ENCODE measurements at regions not wholly inside any gene's neighbourhood (a gene's known extent, or its start where the extent isn't known, plus 50 kb on each side); places are given as distances from the start of the nearest gene placed in this dataset.
"Not testable (repeated sequence)": the region's sequence is repeated elsewhere in the genome, so short reads cannot be mapped to it uniquely, and the experiment has no call there.

DNA sequence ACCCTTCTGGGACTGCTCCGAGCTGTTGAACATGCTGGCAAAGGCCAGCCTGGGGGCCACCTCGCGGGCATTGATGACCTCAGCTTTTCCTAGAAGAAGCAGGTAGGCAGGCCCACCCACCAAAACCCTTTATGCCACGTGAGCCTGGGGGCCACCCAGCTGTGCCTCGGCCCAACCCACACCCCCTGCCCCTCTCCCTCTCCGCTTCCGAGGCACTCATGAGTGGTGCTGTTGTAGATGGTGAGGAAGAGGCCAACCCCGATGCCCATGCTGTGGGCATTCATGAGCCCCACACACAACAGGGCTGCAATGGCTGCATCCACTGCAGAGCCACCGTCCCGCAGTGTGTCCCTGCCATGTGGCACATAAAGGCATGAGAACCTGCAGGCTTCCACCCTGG, 118.6 kb upstream of the DGCR6 start:
- WGBS (ENCODE audit: insufficient coverage): no CpG with 5 or more reads among the region's 10 CpGs
- H3K4me3 Mint-ChIP-seq; H3K27me3 ChIP-seq (replicated peaks in 1 of 2; ENCODE audit: control insufficient read depth in 2 of 2, extremely low read depth in 1 of 2, insufficient read depth in 2 of 2, low read length in 1 of 2); H3K4me1 ChIP-seq (ENCODE audit: control insufficient read depth in 1 of 2, extremely low read depth in 1 of 2, insufficient read depth in 2 of 2, low read length in 2 of 2); H3K27ac Mint-ChIP-seq; H3K36me3 Mint-ChIP-seq; H3K27ac ChIP-seq (ENCODE audit: low read length); H3K9me3 Mint-ChIP-seq; POLR2A ChIA-PET; CTCF ChIA-PET; H3K9me3 ChIP-seq; H3K4me1 Mint-ChIP-seq; ATAC-seq (replicated peaks in 1 of 4); H3K36me3 ChIP-seq (ENCODE audit: control insufficient read depth in 2 of 2, extremely low read depth in 1 of 2, insufficient read depth in 1 of 2, low read length in 1 of 2); H3K27me3 Mint-ChIP-seq; H3K4me3 ChIP-seq (ENCODE audit: control insufficient read depth in 1 of 2, extremely low read depth in 1 of 2, low read length in 1 of 2): not testable (repeated sequence)
- peak in 1 of 35 experiments; percentile 0 for DNase-seq

DNA sequence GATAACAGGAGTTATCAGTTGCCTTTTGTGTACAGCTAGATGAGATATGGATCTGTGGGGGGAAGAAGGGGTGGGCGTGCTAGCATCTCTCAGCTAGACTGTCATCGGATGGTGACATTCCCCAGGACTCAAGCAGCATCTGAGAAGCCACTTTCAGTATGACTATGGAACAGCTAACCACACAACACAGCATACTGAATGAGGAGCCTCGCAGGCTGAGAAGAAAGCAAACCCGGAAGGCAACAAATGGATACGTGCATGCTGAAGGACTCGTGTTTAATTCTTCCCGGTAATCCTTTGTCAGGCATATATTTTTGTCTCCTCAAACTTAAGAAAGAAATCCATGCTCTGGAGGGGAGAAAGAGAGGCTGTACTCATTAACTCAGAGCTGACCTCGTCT, 95.7 kb upstream of the DGCR6 start:
- DNase-seq; H3K4me3 ChIP-seq (ENCODE audit: control insufficient read depth in 1 of 2, extremely low read depth in 1 of 2, low read length in 1 of 2); H3K27ac Mint-ChIP-seq; H3K4me1 Mint-ChIP-seq; H3K27ac ChIP-seq (ENCODE audit: low read length); H3K27me3 ChIP-seq (replicated peaks in 1 of 2; ENCODE audit: control insufficient read depth in 2 of 2, extremely low read depth in 1 of 2, insufficient read depth in 2 of 2, low read length in 1 of 2); H3K9me3 Mint-ChIP-seq; H3K36me3 ChIP-seq (ENCODE audit: control insufficient read depth in 2 of 2, extremely low read depth in 1 of 2, insufficient read depth in 1 of 2, low read length in 1 of 2); ATAC-seq (replicated peaks in 1 of 4); POLR2A ChIA-PET; H3K9me3 ChIP-seq; H3K4me3 Mint-ChIP-seq; CTCF ChIA-PET; H3K36me3 Mint-ChIP-seq; H3K27me3 Mint-ChIP-seq; H3K4me1 ChIP-seq (ENCODE audit: control insufficient read depth in 1 of 2, extremely low read depth in 1 of 2, insufficient read depth in 2 of 2, low read length in 2 of 2): not testable (repeated sequence)
- no CpG with 5 or more reads among the region's 8 CpGs for WGBS (ENCODE audit: insufficient coverage)

DNA sequence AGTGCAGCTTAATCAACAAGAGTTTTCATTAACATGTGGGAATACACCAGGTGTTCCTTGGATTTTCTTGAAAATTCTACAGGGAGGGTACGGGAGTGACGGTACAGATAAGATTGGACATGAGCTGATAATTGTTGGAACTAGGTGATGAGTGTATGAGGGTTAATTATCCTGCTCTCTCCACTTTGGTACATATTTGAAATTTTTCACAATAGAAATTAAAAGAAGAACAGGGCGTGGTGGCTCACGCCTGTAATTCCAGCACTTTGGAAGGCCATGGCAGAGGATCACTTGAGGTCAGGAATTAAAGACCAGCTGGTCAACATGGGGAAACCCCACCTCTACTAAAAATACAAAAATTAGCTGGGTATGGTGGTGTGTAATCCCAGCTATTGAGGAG, 87.1 kb upstream of the DGCR6 start:
- WGBS (ENCODE audit: insufficient coverage): no CpG with 5 or more reads among the region's 4 CpGs
- H3K4me1 ChIP-seq (ENCODE audit: control insufficient read depth in 1 of 2, extremely low read depth in 1 of 2, insufficient read depth in 2 of 2, low read length in 2 of 2); H3K27me3 Mint-ChIP-seq; H3K9me3 ChIP-seq; H3K36me3 ChIP-seq (ENCODE audit: control insufficient read depth in 2 of 2, extremely low read depth in 1 of 2, insufficient read depth in 1 of 2, low read length in 1 of 2); H3K4me3 ChIP-seq (ENCODE audit: control insufficient read depth in 1 of 2, extremely low read depth in 1 of 2, low read length in 1 of 2); ATAC-seq (replicated peaks in 1 of 4); H3K27ac ChIP-seq (ENCODE audit: low read length); H3K4me1 Mint-ChIP-seq; H3K27ac Mint-ChIP-seq; H3K4me3 Mint-ChIP-seq; DNase-seq; H3K36me3 Mint-ChIP-seq; CTCF ChIA-PET; H3K9me3 Mint-ChIP-seq; POLR2A ChIA-PET; H3K27me3 ChIP-seq (replicated peaks in 1 of 2; ENCODE audit: control insufficient read depth in 2 of 2, extremely low read depth in 1 of 2, insufficient read depth in 2 of 2, low read length in 1 of 2): not testable (repeated sequence)

All from T-cell (primary cell).